ENCODE measurements at regions not wholly inside any gene's neighbourhood (a gene's known extent, or its start where the extent isn't known, plus 50 kb on each side); places are given as distances from the start of the nearest gene placed in this dataset.

DNA sequence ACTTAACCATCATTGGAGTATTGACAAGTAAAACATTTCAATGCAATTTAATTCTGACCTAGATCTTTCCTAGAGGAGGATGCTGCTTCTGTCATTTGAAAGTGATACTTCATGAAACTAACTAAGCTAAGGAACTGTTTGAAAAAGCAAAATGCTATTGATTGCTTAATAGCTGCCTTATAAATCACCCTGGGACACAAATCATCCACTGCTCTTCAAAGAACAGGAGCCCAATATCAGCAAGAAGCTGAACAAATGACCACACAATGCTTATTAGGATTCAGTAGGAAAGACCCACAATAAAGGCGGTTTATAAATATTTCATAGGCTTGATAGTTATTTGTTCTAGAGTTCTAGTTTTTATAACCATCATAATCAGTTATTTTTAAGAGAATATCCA is 216.3 kb downstream of the TEX36 start:
- TF ChIP-seq, protein P1, sequence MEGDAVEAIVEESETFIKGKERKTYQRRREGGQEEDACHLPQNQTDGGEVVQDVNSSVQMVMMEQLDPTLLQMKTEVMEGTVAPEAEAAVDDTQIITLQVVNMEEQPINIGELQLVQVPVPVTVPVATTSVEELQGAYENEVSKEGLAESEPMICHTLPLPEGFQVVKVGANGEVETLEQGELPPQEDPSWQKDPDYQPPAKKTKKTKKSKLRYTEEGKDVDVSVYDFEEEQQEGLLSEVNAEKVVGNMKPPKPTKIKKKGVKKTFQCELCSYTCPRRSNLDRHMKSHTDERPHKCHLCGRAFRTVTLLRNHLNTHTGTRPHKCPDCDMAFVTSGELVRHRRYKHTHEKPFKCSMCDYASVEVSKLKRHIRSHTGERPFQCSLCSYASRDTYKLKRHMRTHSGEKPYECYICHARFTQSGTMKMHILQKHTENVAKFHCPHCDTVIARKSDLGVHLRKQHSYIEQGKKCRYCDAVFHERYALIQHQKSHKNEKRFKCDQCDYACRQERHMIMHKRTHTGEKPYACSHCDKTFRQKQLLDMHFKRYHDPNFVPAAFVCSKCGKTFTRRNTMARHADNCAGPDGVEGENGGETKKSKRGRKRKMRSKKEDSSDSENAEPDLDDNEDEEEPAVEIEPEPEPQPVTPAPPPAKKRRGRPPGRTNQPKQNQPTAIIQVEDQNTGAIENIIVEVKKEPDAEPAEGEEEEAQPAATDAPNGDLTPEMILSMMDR (IDR thresholded peaks at IDR 0.05): no peak
- TF ChIP-seq POLR2A (IDR thresholded peaks at IDR 0.05) (no peak), POLR2AphosphoS5 (IDR thresholded peaks at IDR 0.05) (no peak), EP300 (IDR thresholded peaks at IDR 0.05; ENCODE audit: low read depth) (no peak)
